ENCODE measurements at regions not wholly inside any gene's neighbourhood (a gene's known extent, or its start where the extent isn't known, plus 50 kb on each side); places are given as distances from the start of the nearest gene placed in this dataset.

DNA sequence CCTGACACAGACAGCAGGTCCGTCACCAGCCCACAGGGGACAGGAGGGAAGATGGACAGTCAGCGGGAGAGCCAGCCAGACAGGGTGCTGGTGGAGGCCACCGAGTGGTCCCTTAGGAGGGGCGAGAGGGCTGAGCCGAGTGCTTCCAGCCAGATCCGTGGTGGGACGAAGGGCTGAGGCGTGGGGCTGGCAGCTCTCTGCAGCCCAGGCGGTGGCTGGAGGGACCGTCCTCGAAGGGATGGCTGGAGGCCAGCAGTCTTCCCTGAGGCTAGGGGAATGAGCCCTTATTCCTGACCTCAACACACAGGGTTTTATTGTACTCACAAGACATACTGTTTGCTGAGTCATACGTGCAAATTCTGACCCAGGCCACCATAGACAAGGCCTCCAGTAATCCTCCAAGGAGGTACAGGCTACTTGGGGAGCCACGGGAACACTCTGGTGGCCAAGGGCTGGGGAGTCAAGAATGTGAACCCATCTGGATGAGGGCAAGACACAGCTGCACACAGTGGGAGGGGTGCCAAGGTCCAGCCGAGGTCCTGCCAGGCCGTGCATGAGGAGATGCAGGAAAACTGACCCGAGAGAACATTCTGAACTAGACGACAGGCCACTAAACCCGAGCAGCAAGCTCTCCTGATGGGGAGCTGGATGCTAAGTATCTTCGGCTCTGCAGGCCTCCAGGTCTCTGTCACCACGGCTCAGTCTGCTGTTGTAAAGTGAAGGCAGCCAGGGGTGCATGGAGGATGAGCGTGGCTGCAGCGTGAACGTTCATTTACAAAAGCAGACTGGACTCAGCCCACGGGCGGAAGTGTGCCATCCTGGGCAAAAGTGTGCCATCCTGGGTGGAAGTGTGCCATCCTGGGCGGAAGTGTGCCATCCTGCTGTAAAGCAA lies 242.5 kb downstream of the TTLL2 start:
- no peak for DNase-seq (ENCODE audit: extremely low read depth in 1 of 11, low read depth in 9 of 11, low spot score in 4 of 11)

DNA sequence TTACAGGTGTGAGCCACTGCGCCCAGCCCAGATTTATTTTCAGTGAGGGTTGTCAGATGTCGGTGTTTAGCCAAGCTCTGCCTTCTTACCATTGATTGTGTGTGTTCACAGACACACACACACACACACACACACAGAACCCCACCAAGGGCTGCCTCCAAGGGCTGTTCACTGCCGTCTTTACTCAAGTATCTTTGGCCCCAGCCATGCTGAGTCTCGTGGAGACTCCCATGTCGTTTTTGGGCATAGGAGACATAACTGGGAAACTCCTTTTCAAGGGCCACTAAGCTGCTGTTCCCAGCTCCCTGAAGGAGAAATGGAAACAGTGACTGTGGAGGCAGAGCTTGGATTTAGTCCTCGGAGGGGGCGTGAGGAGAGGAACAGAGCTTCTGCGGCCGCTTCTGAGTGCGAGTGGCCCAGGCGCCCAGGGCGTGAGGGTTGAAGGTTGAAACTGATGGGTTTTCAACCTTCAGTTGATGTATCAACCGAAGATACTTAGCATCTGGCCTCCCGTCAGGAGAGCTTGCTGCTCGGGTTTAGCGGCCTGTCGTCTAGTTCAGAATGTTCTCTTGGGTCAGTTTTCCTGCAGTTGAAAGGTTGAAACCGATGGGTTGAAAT lies 243.6 kb downstream of the TTLL2 start:
- no peak for DNase-seq (ENCODE audit: extremely low read depth in 1 of 11, low read depth in 9 of 11, low spot score in 4 of 11)

DNA sequence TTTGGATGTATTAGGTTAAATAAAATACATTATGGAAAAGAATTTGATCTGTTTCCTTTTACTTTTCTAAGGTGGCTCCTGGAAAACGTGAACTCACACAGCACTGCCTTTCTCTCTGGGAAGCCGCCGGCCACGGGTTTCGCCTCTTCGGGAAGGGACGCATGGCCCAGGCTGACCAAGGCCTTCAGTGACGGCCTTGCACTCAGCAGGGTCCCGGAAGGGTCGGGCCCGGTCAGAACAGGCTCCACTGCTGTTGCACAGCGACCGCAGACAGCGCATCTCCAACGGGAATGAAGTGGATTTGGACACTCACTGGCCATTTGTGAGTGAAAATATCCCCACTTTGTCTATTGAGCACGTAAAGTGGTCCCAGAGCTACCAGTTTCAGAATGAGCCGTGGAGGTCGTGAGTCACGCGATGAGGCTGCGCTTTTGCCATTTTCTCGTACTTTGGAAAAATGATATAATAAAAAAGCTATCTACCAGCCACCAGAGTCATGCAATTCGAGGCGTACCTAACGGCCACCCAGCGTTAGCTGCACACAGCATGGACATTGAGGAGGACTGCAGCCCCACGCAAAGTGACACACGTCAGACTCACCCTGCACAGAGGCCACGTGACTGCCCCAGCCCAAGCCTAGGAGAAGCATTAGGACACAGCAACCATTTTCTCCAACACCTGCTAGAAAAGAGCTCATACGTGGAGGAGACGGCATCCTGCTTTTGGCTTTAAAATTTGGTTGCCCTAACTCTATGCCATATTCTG lies 244.3 kb downstream of the TTLL2 start:
- DNase-seq (ENCODE audit: extremely low read depth in 1 of 11, low read depth in 9 of 11, low spot score in 4 of 11), result no peak

DNA sequence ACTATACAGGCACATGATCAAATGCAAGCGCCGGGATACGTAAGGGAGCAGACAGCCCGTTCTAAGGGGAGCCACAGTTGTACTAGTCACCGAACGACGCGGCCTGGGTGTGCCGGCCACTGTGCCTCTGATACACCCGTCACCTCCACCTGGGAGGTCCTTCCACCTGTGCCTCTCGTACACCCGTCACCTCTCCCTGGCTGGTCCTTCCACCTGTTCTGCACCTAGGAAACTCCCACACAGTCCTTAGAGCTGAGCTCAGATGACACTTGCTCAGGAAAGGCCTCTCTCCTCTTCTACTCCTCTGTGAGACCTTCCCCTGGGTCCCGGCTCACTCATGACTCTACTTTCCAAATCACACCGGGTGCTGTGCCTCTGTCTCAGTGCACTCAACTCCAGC lies 245.0 kb downstream of the TTLL2 start:
- DNase-seq (ENCODE audit: extremely low read depth in 1 of 11, low read depth in 9 of 11, low spot score in 4 of 11), result no peak

DNA sequence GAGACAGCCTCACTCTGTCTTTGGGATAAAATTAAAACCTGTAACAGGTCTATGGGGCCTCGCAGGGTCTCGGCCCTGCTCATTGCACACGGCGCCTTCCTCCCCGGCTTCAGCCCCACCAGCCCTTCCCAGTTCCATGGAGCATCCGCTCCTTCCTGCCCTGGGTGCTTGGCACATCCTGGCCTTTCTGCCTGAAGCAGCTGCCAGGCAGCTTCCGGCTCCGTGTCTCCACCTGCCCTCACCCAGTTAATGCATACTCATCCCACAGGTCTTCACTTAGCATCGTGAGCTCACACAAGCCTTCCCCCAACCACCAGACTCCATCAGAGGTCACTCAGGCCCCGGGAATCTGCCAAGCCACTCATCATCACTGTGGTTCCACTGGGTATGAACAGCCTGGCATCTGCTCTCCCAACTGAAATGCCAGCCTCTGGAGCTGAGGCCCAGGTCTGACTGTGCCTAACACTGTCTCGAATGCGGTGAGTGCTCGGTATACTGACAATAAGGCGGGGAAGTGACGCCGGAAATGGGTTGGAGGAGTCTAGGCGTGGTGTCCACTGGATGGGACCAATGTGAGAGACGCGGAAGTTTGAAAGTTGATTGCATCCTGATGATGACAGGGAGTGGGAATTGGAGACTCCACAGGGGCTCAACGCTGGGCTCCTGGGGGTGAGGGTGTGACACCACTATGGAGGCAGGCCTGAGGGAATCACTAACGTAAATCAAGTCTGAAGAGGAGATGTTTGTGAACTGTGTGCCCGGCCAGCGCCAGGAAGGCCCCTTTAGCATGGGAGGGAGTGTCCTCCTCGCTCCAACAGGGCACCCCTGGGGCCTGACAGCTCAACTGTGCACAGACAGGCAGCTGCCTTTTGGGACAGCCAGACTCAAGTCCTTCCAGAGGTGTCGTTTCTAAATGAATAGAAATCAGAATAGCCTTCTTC lies 245.8 kb downstream of the TTLL2 start:
- no peak for DNase-seq (ENCODE audit: extremely low read depth in 1 of 11, low read depth in 9 of 11, low spot score in 4 of 11)

- DNase-seq (ENCODE audit: extremely low read depth in 1 of 11, low read depth in 9 of 11, low spot score in 4 of 11), result no peak
Observed at GRCh38 chr6:167571550-167571949, 246.7 kb downstream of the TTLL2 start.

DNA sequence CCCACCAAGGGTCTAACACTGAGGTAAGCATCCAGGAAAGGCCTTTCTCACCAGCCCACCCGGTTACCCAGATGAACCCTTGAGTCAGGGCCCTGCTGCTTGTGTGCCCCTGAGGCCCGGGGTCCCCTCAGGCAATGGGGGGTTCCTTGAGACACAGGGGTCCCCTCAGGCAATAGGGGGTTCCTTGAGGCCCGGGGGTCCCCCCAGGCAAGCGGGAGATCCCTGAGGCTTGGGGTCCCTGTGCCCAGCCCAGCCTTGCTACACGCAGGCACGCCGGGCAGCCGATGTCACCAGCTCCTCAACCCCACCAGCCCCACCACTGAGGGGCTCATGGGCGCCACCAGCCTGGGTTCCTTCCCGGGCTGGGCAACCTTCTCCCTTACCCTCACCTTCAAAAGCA lies 247.2 kb downstream of the TTLL2 start:
- no peak for DNase-seq (ENCODE audit: extremely low read depth in 1 of 11, low read depth in 9 of 11, low spot score in 4 of 11)

GRCh38 chr6:167572841-167573271 lies 248.0 kb downstream of the TTLL2 start:
- no peak for DNase-seq (ENCODE audit: extremely low read depth in 1 of 11, low read depth in 9 of 11, low spot score in 4 of 11)

DNA sequence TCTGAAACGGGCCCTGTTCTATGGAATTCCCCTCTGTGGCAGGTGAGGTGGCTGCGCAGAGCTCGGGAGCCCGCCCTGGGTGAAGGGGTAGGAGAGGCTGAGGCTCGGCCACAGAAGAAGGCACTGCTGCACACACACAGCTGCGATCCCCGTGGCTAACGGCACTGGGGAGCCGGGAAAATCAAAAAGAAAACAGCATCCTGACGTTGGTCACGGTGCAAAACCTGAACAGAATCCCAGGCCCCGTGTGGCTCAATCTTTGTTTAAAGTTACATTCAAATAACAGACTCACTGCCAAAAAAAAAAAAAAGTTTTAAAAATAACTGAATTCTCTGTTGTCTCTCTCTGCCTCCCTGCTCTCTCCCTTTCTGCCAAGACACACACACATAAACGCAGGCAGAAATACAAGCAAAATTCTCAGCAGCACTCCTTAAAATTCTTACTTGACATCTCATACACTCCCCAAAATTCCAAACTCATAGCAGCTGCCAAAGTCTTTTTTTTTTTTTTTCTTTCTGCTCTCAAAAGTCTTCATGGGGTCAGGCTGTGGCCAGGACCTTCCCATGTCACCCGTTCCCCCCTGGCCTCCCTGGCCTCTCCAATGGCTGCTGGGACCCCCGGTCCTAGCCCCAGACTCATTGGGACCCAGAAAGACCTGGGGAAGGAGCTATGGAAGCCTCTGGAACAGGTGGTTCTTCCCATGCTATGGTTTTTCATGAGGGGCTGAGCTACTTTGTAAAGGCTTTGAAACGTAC lies 248.8 kb downstream of the TTLL2 start:
- DNase-seq (ENCODE audit: extremely low read depth in 1 of 11, low read depth in 9 of 11, low spot score in 4 of 11), result peak in 1 of 11 donors; percentile 64

DNA sequence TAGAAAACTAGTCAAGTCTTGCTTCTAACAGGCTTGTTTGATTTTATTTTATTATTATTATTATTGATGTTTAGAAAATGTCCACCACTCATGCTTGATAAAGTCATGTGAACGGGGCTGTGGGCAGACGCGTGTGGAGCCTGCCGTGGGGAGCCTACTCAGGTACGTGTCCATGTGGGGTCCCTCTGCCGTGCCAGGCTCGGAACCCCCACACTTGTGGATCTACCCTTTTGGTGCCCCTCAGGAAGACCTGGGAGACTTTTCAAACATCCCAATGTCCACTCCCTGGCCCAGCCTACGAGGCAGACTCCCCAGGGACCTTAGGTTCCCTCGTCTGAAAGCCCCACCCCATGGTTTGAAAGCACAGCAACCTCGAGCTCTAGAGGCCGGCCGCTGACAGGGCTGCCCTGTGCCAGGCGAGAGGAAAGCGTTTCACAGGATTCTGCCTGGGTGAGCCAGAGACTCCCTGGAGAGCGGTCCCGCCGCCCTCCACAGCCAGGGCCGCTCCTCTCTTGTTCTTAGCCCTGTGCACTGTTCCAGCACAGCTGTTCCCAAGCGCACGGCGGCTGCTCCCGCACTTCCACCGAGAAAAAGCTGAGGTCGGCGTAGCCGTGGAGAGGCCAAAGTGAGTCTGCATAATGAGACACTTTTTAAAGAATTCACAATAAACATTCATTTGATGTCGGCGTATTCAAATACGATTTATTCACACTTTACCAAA lies 249.7 kb downstream of the TTLL2 start:
- no peak for DNase-seq (ENCODE audit: extremely low read depth in 1 of 11, low read depth in 9 of 11, low spot score in 4 of 11)

- DNase-seq (ENCODE audit: extremely low read depth in 1 of 11, low read depth in 9 of 11, low spot score in 4 of 11), result peak in 1 of 11 donors; percentile 44
Observed at GRCh38 chr6:167575158-167575696, 250.3 kb downstream of the TTLL2 start.

- no peak for DNase-seq (ENCODE audit: extremely low read depth in 1 of 11, low read depth in 9 of 11, low spot score in 4 of 11)
Observed at GRCh38 chr6:167576050-167576741, 250.5 kb upstream of the AFDN start.

- DNase-seq (ENCODE audit: extremely low read depth in 1 of 11, low read depth in 9 of 11, low spot score in 4 of 11), result no peak
Observed at GRCh38 chr6:167576828-167577503, 249.7 kb upstream of the AFDN start.

- DNase-seq (ENCODE audit: extremely low read depth in 1 of 11, low read depth in 9 of 11, low spot score in 4 of 11), result no peak
Observed at GRCh38 chr6:167577891-167578361, 248.8 kb upstream of the AFDN start.

GRCh38 chr6:167578371-167578901 lies 248.3 kb upstream of the AFDN start:
- DNase-seq (ENCODE audit: extremely low read depth in 1 of 11, low read depth in 9 of 11, low spot score in 4 of 11), result no peak

Data from renal cortex interstitium (tissue), 11 donors.